NCI-H1092 treated with DMSO at 0.1 percent for 48 hours (cell line): ENCODE measurements at regions not wholly inside any gene's neighbourhood (a gene's known extent, or its start where the extent isn't known, plus 50 kb on each side); places are given as distances from the start of the nearest gene placed in this dataset.
"Not testable (repeated sequence)": the region's sequence is repeated elsewhere in the genome, so short reads cannot be mapped to it uniquely, and the experiment has no call there.

Experiments
- DNase-seq: peaks from one replicate; lab custom pipeline; 2025; lab: John Stamatoyannopoulos, UW

DNA sequence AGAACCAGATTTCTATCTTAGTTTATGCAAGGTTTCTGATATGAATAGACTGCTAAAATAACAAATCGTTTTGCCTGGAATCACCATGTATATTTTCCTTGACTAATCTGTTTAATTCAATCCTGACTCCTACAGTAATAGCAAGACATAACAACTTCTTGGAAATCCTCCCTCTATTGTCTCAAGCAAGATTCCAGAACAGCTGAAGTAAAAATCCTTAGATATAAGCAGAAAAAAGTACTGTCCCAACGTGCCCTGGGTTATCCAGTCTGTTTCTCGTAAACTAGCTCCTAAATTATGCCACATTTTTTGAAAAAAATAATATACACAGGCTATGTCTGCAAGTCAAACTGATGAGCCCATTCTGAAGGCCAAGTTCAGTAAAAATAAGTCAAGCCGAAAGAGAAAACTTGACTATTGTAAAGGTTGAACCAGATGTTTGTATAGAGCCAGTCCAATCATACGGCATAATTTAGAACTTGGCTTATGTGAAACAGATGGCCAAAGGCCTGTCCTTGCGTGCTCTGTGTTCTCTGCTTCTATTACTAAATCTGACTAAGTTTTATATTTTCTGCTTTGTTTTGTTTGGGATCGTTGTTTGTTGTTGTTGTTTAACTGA lies 341.6 kb upstream of the NRSN1 start:
- DNase-seq: no peak

DNA sequence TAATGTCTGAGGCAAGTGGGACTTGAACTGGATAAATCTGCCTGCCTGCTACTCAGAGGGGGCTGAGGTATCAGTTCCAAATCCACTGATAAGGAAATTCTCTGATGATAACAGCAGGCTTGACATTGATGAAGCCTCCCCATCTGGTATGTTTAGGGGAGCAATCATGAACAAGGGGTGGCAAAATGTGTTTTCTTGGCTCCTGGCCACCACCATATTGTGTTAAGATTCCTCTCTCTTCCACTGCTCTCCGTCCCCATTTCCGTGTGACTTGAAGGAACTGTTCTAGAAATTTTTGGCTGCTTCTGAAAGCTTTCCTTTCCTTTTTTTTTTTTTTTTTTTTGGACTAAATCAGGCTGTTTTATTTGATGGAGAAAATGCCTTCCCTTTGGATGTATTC lies 335.3 kb upstream of the NRSN1 start:
- no peak for DNase-seq

DNA sequence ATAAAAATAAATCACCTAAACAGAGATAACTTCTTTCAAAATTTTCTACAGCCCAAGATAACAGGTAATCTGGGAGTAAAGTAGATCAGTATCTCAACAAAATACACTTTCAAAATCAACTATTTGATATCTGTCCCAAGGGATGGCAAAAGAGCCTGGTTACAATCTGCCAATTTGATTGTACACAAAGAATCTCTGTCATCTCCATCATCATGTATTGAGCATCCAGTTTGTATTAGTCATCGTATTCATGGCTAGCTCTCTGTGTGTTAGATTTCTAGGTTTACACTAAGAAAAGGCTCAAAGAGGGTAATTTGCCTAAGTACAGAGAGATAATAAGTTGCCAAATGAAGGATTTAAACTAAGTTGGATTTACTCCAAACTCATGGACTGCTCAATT lies 329.0 kb upstream of the NRSN1 start:
- DNase-seq: no peak

DNA sequence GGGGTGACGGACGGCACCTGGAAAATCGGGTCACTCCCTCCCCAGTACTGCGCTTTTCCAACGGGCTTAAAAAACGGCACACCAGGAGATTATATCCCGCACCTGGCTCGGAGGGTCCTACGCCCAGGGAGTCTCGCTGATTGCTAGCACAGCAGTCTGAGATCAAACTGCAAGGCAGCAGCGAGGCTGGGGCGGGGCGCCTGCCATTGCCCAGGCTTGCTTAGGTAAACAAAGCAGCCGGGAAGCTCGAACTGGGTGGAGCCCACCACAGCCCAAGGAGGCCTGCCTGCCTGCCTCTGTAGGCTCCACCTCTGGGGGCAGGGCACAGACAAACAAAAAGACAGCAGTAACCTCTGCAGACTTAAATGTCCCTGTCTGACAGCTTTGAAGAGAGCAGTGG lies 321.7 kb upstream of the NRSN1 start:
- not testable (repeated sequence) for DNase-seq

DNA sequence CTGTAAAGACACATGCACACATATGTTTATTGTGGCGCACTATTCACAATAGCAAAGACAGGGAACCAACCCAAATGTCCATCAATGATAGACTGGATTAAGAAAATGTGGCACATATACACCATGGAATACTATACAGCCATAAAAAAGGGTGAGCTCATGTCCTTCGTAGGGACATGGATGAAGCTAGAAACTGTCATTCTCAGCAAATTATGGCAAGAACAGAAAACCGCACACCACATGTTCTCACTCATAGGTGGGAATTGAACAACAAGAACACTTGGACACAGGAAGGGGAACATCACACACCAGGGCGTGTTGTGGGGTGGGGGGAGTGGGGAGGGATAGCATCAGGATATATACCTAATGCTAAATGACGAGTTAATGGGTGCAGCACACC lies 304.9 kb upstream of the NRSN1 start:
- not testable (repeated sequence) for DNase-seq

DNA sequence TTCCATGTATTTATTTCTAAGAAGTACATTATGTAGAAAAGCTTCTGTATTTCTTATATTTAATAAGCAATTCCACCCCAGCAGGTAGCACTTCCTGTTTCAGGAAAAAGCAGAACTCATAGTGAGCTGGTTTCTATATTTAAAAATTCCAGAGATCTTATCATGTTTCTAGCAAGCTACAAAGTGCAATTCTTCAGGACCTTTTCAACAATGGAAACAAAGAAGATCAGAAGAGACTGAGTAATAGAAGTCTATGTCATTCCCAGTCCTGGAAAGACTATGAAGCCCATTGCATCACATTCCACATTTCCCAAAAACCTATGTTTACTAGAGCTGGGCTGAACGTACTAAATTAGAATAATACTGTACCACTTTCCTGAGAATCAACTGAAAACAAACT lies 302.6 kb upstream of the NRSN1 start:
- DNase-seq: no peak

- DNase-seq: no peak
Measured at GRCh38 chr6:23826572-23826971, 299.4 kb upstream of the NRSN1 start.

GRCh38 chr6:23828861-23829260 lies 297.2 kb upstream of the NRSN1 start:
- no peak for DNase-seq

DNA sequence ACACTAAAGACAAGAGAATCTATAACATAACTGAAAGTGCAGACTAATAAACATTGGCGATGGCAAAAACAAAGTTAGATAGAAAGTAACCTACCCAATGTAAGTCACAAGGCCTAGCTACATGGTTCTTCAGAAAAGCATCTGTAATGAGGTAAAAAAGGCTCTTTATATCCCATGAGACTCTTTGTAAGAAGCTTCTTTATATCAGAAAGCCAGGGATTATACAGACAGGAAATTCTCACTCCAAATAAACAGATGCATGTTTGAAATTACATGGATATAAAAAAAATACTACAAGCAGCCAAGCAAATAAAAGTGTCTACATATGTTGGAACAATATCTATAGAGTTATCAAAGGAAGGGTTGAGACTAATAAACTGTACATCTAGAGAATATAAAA lies 284.9 kb upstream of the NRSN1 start:
- no peak for DNase-seq

GRCh38 chr6:23842760-23843159 lies 283.3 kb upstream of the NRSN1 start:
- no peak for DNase-seq

DNA sequence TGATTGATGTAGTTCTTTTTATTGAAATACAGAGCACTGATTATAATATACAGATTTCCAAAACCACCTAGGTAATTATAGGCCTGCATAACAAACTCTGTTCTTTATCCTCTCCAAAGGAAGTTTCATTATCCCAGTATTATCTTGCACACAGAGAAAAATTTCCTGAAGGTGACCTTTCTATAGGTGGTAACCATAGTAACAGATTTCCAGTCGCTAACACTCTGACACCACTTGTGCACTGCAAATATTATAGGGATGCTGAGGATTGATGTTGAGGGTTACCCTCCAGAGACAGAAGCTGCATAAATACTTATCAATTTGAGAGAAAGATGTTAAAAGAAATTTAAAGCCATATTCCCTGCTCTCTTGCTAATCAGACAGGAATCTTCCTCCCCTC lies 274.5 kb upstream of the NRSN1 start:
- DNase-seq: peak; percentile 29

GRCh38 chr6:23853566-23854133 lies 272.4 kb upstream of the NRSN1 start:
- not testable (repeated sequence) for DNase-seq

DNA sequence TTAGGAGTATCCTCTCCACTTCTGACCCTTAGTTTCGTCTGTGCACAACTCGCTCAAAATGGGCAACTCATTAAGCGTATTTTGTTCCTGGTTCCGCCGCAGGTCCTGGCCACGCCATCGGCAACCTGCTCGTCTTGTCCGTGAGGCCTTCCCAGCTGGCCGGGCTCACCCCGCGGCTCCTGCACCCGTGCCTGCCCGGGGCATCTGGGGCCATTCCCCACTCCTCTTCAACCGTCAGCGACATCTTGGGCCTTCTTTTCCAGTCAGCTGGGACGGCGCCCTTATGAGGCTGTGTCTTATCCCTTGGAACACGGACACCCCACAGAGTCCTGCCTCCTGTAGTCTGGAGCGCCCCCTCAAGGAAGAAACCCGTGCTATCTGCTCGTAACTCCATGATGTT lies 271.9 kb upstream of the NRSN1 start:
- DNase-seq: not testable (repeated sequence)

DNA sequence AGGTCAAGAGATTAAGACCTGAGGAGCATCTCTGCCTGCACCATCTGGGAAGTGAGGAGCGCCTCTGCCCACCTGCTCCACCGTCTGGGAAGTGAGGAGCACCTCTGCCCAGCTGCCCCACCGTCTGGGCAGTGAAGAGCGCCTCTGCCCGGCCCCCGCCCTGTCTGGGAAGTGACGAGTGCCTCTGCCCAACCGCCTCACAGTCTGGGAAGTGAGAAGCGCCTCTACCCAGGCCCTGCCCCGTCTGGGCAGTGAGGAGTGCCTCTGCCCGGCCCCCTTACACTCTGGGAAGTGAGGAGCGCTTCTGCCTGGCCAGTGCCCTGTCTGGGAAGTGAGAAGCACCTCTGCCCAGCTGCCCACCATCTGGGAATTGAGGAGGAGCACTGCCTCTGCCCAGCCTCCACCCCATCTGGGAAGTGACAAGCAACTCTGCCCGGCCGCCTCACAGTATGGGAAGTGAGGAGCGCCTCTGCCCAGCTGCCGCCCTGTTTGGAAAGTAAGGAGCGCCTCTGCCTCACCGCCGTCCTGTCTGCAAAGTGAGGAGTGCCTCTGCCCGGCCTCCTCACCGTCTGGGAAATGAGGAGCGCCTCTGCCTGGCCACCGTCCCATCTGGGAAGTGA lies 270.4 kb upstream of the NRSN1 start:
- DNase-seq: no peak

- DNase-seq: no peak
Measured at GRCh38 chr6:23870496-23870895, 255.5 kb upstream of the NRSN1 start.

DNA sequence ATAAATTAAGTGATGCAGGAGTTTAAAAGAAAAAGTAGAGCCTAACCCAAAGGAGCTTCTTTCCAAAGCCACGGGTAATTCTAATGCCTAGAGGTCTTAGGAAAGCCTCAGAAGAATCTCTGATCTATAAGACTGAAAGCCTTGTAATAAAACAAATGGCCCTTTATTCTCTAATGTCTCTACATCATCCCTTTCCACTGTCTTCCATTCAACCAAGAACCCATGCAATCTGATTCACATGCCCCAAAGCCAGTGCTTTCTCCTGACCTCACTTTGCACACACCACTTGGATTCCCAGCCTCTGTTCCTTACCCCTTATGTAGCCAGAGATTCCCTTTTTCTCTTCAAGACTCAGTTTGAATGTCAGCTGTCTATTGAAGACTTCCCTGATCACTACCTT lies 252.9 kb upstream of the NRSN1 start:
- no peak for DNase-seq

DNA sequence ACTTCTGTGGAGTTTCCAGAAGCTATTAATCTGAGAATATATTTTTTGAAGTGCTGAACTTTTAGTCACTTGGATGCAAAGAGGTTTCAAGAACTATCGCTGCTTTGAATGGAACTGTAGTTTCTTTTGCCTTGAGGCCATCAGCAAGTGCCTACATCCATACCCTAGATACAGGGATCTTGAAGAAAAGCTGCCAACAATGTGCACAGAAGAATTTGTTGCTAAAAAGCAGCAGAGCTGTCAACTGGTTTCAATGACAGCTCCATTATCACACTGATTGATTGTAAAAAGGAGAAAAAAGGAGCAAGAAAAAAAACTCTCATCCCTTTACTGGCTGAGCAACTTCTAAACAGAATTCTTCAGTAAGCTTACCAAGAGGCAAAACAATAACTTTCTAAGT lies 251.0 kb upstream of the NRSN1 start:
- no peak for DNase-seq

- DNase-seq: no peak
Measured at GRCh38 chr6:23879816-23880215, 246.2 kb upstream of the NRSN1 start.

DNA sequence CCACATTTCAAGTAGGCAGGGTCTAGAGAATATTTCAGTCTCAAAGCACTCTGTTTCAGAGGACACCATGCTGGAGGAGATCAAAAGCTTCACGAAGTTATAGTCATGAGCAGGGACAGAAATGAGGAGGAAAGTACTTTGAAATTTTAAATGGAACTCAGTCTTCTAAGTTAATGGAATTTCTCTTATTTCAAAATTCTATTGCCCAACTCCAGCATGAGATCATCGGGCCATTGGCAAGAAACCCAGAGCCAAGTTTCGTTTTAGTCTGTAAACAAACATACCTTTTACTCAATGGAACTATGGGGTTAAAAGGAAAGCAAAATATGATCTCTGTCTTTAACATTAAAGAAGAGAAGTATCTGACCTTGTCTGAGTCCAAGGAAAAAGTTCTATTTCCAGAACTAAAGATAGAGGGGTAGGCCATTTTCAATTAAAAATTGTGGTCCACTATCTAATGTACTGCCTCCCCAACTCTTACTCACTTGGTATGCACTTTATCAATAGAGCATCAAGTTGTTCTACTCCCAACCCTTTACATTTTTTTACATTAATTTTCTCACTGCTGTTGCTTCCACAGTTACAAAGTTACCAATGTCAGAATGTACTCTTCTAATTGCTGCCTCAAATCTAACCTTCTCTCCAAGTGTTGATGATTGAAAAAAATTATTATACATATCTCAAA lies 235.3 kb upstream of the NRSN1 start:
- no peak for DNase-seq

- DNase-seq: no peak
Measured at GRCh38 chr6:23905133-23905815, 220.7 kb upstream of the NRSN1 start.

GRCh38 chr6:23910420-23910819 lies 215.6 kb upstream of the NRSN1 start:
- DNase-seq: no peak

- no peak for DNase-seq
Measured at GRCh38 chr6:23927935-23928334, 198.1 kb upstream of the NRSN1 start.

DNA sequence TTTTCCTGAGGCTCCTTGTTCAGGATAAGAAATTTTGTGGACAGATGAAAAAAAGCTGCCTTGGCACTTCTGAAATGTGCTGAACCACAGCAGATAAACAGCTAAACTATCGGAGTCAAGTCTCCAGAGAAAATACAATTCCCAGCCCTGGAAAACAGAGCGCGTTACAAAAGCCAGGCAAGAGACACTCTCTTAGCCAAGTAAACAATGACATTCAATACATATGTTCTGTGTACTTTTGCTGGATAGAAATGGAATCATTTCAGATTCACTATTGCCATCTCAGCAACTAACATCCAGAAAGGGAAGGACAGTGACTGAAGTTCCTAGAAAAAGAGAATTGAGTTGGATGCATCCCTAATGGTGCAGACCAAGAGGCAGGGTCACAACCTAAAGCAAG lies 196.8 kb upstream of the NRSN1 start:
- peak; percentile 5 for DNase-seq
